ENCODE measurements at regions not wholly inside any gene's neighbourhood (a gene's known extent, or its start where the extent isn't known, plus 50 kb on each side); places are given as distances from the start of the nearest gene placed in this dataset.

DNA sequence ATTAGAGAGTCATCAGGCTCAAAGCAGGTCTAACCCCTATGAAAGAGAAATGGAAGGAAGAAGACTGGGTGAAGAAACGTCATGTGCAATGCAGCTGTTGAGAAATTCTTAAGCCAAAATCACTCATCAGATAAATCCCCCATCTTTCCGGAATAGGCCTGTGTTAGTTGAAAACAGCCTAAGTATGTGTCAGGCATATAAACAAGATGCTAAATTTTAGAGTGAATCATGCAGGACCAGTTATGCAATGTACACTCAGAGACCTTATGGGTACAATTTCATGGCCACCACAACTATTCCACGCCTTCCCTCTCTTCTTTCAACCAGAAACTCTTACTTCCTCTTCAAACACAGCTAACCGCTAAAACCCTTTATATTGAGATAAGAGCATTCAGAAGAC, 717.7 kb upstream of the ATXN8OS start:
- TF ChIP-seq CTCF (IDR thresholded peaks at IDR 0.05) (no peak), POLR2A (IDR thresholded peaks at IDR 0.05) (no peak)

All from heart left ventricle (tissue), 13 donors.